NB4 (cell line): ENCODE measurements at regions not wholly inside any gene's neighbourhood (a gene's known extent, or its start where the extent isn't known, plus 50 kb on each side); places are given as distances from the start of the nearest gene placed in this dataset.

Experiments used
- POLR2A ChIP-seq: IDR thresholded peaks from 2 replicates; pipeline ENCODE4 v1.6.1; 2011; ENCODE audit warnings: mild to moderate bottlenecking; ENCODE audit not compliant: insufficient read length; ENCODE audit errors: extremely low read depth
- TF ChIP-seq, protein P1 (sequence below): IDR thresholded peaks from one replicate; pipeline ENCODE4 v1.5.1; 2012; ENCODE audit warnings: low read depth, low read length

GRCh38 chr5:104218200-104218599 lies 655.6 kb upstream of the NUDT12 start:
- TF ChIP-seq, protein P1, sequence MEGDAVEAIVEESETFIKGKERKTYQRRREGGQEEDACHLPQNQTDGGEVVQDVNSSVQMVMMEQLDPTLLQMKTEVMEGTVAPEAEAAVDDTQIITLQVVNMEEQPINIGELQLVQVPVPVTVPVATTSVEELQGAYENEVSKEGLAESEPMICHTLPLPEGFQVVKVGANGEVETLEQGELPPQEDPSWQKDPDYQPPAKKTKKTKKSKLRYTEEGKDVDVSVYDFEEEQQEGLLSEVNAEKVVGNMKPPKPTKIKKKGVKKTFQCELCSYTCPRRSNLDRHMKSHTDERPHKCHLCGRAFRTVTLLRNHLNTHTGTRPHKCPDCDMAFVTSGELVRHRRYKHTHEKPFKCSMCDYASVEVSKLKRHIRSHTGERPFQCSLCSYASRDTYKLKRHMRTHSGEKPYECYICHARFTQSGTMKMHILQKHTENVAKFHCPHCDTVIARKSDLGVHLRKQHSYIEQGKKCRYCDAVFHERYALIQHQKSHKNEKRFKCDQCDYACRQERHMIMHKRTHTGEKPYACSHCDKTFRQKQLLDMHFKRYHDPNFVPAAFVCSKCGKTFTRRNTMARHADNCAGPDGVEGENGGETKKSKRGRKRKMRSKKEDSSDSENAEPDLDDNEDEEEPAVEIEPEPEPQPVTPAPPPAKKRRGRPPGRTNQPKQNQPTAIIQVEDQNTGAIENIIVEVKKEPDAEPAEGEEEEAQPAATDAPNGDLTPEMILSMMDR = no peak
- TF ChIP-seq POLR2A = no peak
